ENCODE measurements at regions not wholly inside any gene's neighbourhood (a gene's known extent, or its start where the extent isn't known, plus 50 kb on each side); places are given as distances from the start of the nearest gene placed in this dataset.
"Not testable (repeated sequence)": the region's sequence is repeated elsewhere in the genome, so short reads cannot be mapped to it uniquely, and the experiment has no call there.

- H4K20me1 ChIP-seq (ENCODE audit: insufficient read depth); DNase-seq (ENCODE audit: low read depth, low spot score); H2AFZ ChIP-seq (ENCODE audit: low read depth, low read length, poor library complexity, severe bottlenecking); H3K9me2 ChIP-seq (ENCODE audit: insufficient read depth); H3K4me3 ChIP-seq (replicated peaks in 1 of 2; ENCODE audit: low read depth in 1 of 2, low read length in 2 of 2); H3K27me3 ChIP-seq (ENCODE audit: insufficient read depth, low read length); intact Hi-C loops (cut with micrococcal nuclease); H3K36me3 ChIP-seq (ENCODE audit: control insufficient read depth in 1 of 2, insufficient read depth in 2 of 2, low read length in 2 of 2); H3K4me2 ChIP-seq (ENCODE audit: low read length); H3K79me2 ChIP-seq (ENCODE audit: insufficient read depth, low read length); RAD21 ChIA-PET (ENCODE audit: low non-redundant PET in 1 of 2, low total read pairs in 2 of 2, uncharacterized antibody in 2 of 2, unreplicated experiment in 2 of 2); BruUV-seq (replicated peaks); H3K4me1 ChIP-seq (ENCODE audit: control insufficient read depth in 1 of 2, insufficient read depth in 2 of 2, low read length in 2 of 2); CTCF ChIA-PET; H3K27ac ChIP-seq (ENCODE audit: low read depth, low read length); ATAC-seq; POLR2A ChIA-PET; H3K9ac ChIP-seq (ENCODE audit: low read length): not testable (repeated sequence)
- H3K9me3 ChIP-seq (ENCODE audit: control insufficient read depth in 1 of 2, insufficient read depth in 1 of 2, low read depth in 1 of 2, low read length in 2 of 2): peaks cover 0 to 14% of the 10 kb centered on the region in 2 experiments; a peak in 3 of 4 replicates
Observed at GRCh38 chr11:37969336-37969735, 1371.3 kb upstream of the RAG2 start.

- H3K79me2 ChIP-seq (ENCODE audit: insufficient read depth, low read length): no peaks in the 10 kb centered on the region
Observed at GRCh38 chr11:37968148-37968547, 1370.1 kb upstream of the RAG2 start.

More at GRCh38 chr11:37968148-37968547, 1370.1 kb upstream of the RAG2 start:
- Histone ChIP-seq H2AFZ (ENCODE audit: low read depth, low read length, poor library complexity, severe bottlenecking) (no peak overlapping the region), H3K27me3 (ENCODE audit: insufficient read depth, low read length) (no peaks in the 10 kb centered on the region), H3K36me3 (ENCODE audit: control insufficient read depth in 1 of 2, insufficient read depth in 2 of 2, low read length in 2 of 2) (no peaks in the 10 kb centered on the region), H3K4me2 (ENCODE audit: low read length) (no peak overlapping the region), H4K20me1 (ENCODE audit: insufficient read depth) (no peaks in the 10 kb centered on the region), H3K4me1 (ENCODE audit: control insufficient read depth in 1 of 2, insufficient read depth in 2 of 2, low read length in 2 of 2) (no peaks in the 10 kb centered on the region), H3K9me3 (ENCODE audit: control insufficient read depth in 1 of 2, insufficient read depth in 1 of 2, low read depth in 1 of 2, low read length in 2 of 2) (peaks cover 0 to 10% of the 10 kb centered on the region in 2 experiments; a peak in 3 of 4 replicates), H3K9ac (ENCODE audit: low read length) (no peak overlapping the region), H3K4me3 (replicated peaks in 1 of 2; ENCODE audit: low read depth in 1 of 2, low read length in 2 of 2) (no peak overlapping the region), H3K27ac (ENCODE audit: low read depth, low read length) (no peak overlapping the region), H3K9me2 (ENCODE audit: insufficient read depth) (no peaks in the 10 kb centered on the region)
- DNase-seq (ENCODE audit: low read depth, low spot score) (no peak), ATAC-seq (no peak)
- no TSS peak for BruUV-seq (replicated peaks)
- RAD21 ChIA-PET (ENCODE audit: low non-redundant PET in 1 of 2, low total read pairs in 2 of 2, uncharacterized antibody in 2 of 2, unreplicated experiment in 2 of 2): no interaction called here
- TF ChIP-seq FOSL1 (IDR thresholded peaks at IDR 0.05; ENCODE audit: low read depth): no peak
- no peak for TF ChIP-seq CEBPB (IDR thresholded peaks at IDR 0.05; ENCODE audit: low read depth)
- no peak for TF ChIP-seq SRF (IDR thresholded peaks at IDR 0.05; ENCODE audit: low read depth)
- TF ChIP-seq POLR2A (IDR thresholded peaks at IDR 0.05; ENCODE audit: borderline replicate concordance, extremely low read depth, insufficient read depth, insufficient read length): no peak
- TF ChIP-seq, protein P1, sequence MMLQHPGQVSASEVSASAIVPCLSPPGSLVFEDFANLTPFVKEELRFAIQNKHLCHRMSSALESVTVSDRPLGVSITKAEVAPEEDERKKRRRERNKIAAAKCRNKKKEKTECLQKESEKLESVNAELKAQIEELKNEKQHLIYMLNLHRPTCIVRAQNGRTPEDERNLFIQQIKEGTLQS (IDR thresholded peaks at IDR 0.05): no peak
- no peak for TF ChIP-seq POLR2AphosphoS5 (IDR thresholded peaks at IDR 0.05; ENCODE audit: low read depth, low read length)
- no peak for TF ChIP-seq ZFX (IDR thresholded peaks at IDR 0.05)
- TF ChIP-seq YY1 (IDR thresholded peaks at IDR 0.05; ENCODE audit: extremely low read depth, insufficient replicate concordance, low read depth, low read length): no peak
- TF ChIP-seq, protein P2, sequence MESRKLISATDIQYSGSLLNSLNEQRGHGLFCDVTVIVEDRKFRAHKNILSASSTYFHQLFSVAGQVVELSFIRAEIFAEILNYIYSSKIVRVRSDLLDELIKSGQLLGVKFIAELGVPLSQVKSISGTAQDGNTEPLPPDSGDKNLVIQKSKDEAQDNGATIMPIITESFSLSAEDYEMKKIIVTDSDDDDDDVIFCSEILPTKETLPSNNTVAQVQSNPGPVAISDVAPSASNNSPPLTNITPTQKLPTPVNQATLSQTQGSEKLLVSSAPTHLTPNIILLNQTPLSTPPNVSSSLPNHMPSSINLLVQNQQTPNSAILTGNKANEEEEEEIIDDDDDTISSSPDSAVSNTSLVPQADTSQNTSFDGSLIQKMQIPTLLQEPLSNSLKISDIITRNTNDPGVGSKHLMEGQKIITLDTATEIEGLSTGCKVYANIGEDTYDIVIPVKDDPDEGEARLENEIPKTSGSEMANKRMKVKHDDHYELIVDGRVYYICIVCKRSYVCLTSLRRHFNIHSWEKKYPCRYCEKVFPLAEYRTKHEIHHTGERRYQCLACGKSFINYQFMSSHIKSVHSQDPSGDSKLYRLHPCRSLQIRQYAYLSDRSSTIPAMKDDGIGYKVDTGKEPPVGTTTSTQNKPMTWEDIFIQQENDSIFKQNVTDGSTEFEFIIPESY (IDR thresholded peaks at IDR 0.05; ENCODE audit: extremely low read depth, insufficient replicate concordance, low read length): no peak
- TF ChIP-seq JUND (IDR thresholded peaks at IDR 0.05): no peak
- TF ChIP-seq EZH2 (IDR thresholded peaks at IDR 0.05): no peak
- TF ChIP-seq REST (IDR thresholded peaks at IDR 0.05; ENCODE audit: low read depth): no peak
- TF ChIP-seq EGR1 (IDR thresholded peaks at IDR 0.05; ENCODE audit: low read depth): no peak
- TF ChIP-seq ELF1 (IDR thresholded peaks at IDR 0.05; ENCODE audit: borderline replicate concordance, low read depth): no peak
- POLR2A ChIA-PET: no interaction called here
- CTCF ChIA-PET: no interaction called here
- intact Hi-C loops (cut with micrococcal nuclease): no loop called here
